ENCODE measurements at regions not wholly inside any gene's neighbourhood (a gene's known extent, or its start where the extent isn't known, plus 50 kb on each side); places are given as distances from the start of the nearest gene placed in this dataset.

DNA sequence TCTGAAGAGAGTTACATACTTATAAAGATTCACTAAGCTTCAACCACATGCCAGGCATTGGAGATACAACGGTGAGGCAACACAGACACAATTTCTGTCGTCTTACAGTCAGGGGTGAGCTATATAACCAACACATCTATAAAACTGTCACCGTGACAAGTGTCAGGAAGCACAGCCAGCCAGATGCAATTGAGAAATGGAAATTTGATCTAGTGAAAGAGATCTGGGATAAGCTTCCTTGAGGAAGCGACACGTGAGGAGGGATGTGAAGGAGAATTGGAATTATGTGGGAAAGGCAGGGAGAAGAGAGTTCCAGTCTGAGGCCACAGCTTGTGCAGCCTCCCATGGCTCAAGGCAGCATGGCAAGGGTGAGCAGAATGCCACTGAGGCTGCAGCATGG, 50.9 kb upstream of the ZNF354B start:
- no peak for DNase-seq
- no peak for TF ChIP-seq POLR2A (IDR thresholded peaks at IDR 0.05)
- TF ChIP-seq CTCF (IDR thresholded peaks at IDR 0.05 in 8 of 11, conservative IDR thresholded peaks at IDR 0.05 in 3 of 11): no peak
- no peak for TF ChIP-seq POLR2AphosphoS5 (IDR thresholded peaks at IDR 0.05)
- H3K27ac ChIP-seq: no peak overlapping the region
- no peaks in the 10 kb centered on the region for H3K36me3 ChIP-seq
- peaks cover 0 to 11% (median 0%) of the 10 kb centered on the region in 8 donors for H3K9me3 ChIP-seq
- 60 to 77% (median 63%) methylated on average over 5 of the region's 5 CpGs for WGBS, 5 donors
- no peak overlapping the region for H3K4me3 ChIP-seq
- no peaks in the 10 kb centered on the region for H3K4me1 ChIP-seq
- H3K27me3 ChIP-seq (replicated peaks in 1 of 7): peaks cover 0 to 24% (median 0%) of the 10 kb centered on the region in 7 donors
- intact Hi-C loops (cut with DNase I; ENCODE audit: low total_unique reads): no loop called here

DNA sequence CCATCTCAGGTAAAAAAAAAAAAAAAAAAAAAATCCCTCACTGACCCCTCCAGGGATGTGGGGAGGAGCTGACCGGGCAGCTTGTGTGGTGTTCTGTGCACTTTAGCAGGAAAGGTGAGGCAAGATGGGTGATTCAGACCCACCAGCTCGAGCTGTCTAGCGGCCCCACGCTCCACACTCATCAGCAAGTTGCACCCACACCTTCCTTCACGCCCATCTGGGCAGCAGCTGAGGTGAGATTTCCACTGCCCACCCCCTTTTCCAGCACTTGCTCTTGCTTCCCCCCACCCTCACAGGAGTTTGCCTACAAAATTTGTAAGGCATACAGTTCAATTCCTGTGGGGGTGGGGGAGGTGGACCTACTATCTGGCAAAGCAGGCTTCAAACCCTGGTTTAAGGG, 58.7 kb upstream of the ZNF354B start:
- no peak for DNase-seq
- no peak overlapping the region for H3K4me3 ChIP-seq
- H3K9me3 ChIP-seq: peaks cover 0 to 14% (median 0%) of the 10 kb centered on the region in 8 donors
- H3K27me3 ChIP-seq (replicated peaks in 1 of 7): peaks cover 0 to 39% (median 0%) of the 10 kb centered on the region in 7 donors
- 75 to 81% (median 78%) methylated on average over 5 of the region's 5 CpGs for WGBS, 5 donors
- no peaks in the 10 kb centered on the region for H3K4me1 ChIP-seq
- H3K27ac ChIP-seq: no peak overlapping the region
- no peak for TF ChIP-seq POLR2AphosphoS5 (IDR thresholded peaks at IDR 0.05)
- TF ChIP-seq CTCF (IDR thresholded peaks at IDR 0.05 in 8 of 11, conservative IDR thresholded peaks at IDR 0.05 in 3 of 11): no peak
- no peak for TF ChIP-seq POLR2A (IDR thresholded peaks at IDR 0.05)
- no peaks in the 10 kb centered on the region for H3K36me3 ChIP-seq
- intact Hi-C loops (cut with DNase I; ENCODE audit: low total_unique reads): no loop called here

- WGBS, 5 donors: 77 to 89% (median 83%) methylated on average over 19 of the region's 19 CpGs
- H3K27me3 ChIP-seq (replicated peaks in 1 of 7): peaks cover 0 to 29% (median 0%) of the 10 kb centered on the region in 7 donors
- H3K4me3 ChIP-seq: no peak overlapping the region
- H3K36me3 ChIP-seq: no peaks in the 10 kb centered on the region
- no peaks in the 10 kb centered on the region for H3K4me1 ChIP-seq
- DNase-seq: no peak
- TF ChIP-seq POLR2AphosphoS5 (IDR thresholded peaks at IDR 0.05): no peak
- intact Hi-C loops (cut with DNase I; ENCODE audit: low total_unique reads): loop anchor here (10.0 kb wide), 1 partner anchor 697 kb away; no protein-coding TSS in a partner anchor
- no peak overlapping the region for H3K27ac ChIP-seq
- H3K9me3 ChIP-seq: peaks cover 0 to 8% (median 0%) of the 10 kb centered on the region in 8 donors
Measured at GRCh38 chr5:178797546-178798440, 62.0 kb upstream of the ZNF354B start.

DNA sequence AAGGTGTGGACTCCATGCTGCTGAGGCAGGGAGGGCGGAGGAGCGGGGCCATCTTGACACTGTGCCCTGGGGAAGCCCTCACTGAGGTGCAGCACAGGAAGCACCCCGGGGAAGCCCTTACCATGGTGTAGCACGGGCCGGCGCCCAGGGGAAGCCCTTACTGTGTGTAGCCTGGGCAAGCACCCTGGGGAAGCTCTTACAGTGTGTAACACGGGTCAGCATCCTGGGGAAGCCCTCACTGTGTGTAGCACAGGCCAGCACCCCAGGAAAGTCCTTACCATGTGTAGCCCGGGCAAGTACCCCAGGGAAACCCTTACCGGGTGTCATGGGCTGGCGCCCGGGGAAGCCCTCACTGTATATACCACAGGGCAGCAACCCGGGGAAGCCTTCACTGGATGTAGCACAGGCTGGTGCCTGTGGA, 62.6 kb upstream of the ZNF354B start:
- H3K36me3 ChIP-seq: no peaks in the 10 kb centered on the region
- no peak overlapping the region for H3K4me3 ChIP-seq
- TF ChIP-seq POLR2A (IDR thresholded peaks at IDR 0.05) (no peak), CTCF (IDR thresholded peaks at IDR 0.05 in 8 of 11, conservative IDR thresholded peaks at IDR 0.05 in 3 of 11) (no peak), POLR2AphosphoS5 (IDR thresholded peaks at IDR 0.05) (no peak)
- DNase-seq: no peak
- 48 to 73% (median 70%) methylated on average over 3 to 12 of the region's 12 CpGs for WGBS, 5 donors
- peaks cover 0 to 6% (median 0%) of the 10 kb centered on the region in 8 donors for H3K9me3 ChIP-seq
- intact Hi-C loops (cut with DNase I; ENCODE audit: low total_unique reads): loop anchor here (10.0 kb wide), 1 partner anchor 698 kb away; no protein-coding TSS in a partner anchor
- H3K27me3 ChIP-seq (replicated peaks in 1 of 7): peaks cover 0 to 29% (median 0%) of the 10 kb centered on the region in 7 donors
- H3K4me1 ChIP-seq: no peaks in the 10 kb centered on the region
- H3K27ac ChIP-seq: no peak overlapping the region
